ENCODE measurements at regions not wholly inside any gene's neighbourhood (a gene's known extent, or its start where the extent isn't known, plus 50 kb on each side); places are given as distances from the start of the nearest gene placed in this dataset.
A peak's percentile ranks its signal among the peaks of the same experiment; 100 is the strongest.
"Not testable (repeated sequence)": the region's sequence is repeated elsewhere in the genome, so short reads cannot be mapped to it uniquely, and the experiment has no call there.

- peaks cover 16% of the 10 kb centered on the region for H3K9me3 Mint-ChIP-seq
- intact Hi-C loops (cut with micrococcal nuclease): no loop called here
- peak overlapping the region; percentile 14 for H3K27ac Mint-ChIP-seq
Measured at GRCh38 chr7:157476654-157477549, 140.1 kb downstream of the DNAJB6 start.

GRCh38 chr7:157477550-157478212 is 140.9 kb downstream of the DNAJB6 start:
- Mint-ChIP-seq H3K27ac (peak overlapping the region; percentile 39), H3K9me3 (peaks cover 15% of the 10 kb centered on the region), H3K36me3 (ENCODE audit: low read depth) (peaks cover 19% of the 10 kb centered on the region), H3K27me3 (no peaks in the 10 kb centered on the region), H3K4me3 (peak overlapping the region; percentile 56), H3K4me1 (peaks cover 25% of the 10 kb centered on the region)
- DNase-seq: peak; percentile 78
- intact Hi-C loops (cut with micrococcal nuclease): loop anchor here (1.0 kb wide), 2 partner anchors 13 to 25 kb away; no protein-coding TSS in a partner anchor

More at GRCh38 chr7:157476654-157477549, 140.1 kb downstream of the DNAJB6 start:
- Mint-ChIP-seq H3K27me3 (no peaks in the 10 kb centered on the region), H3K36me3 (ENCODE audit: low read depth) (peaks cover 21% of the 10 kb centered on the region), H3K4me3 (no peak overlapping the region), H3K4me1 (peaks cover 28% of the 10 kb centered on the region)
- no peak for DNase-seq

- intact Hi-C loops (cut with micrococcal nuclease): loop anchor here (1.0 kb wide), 2 partner anchors 12 to 24 kb away; no protein-coding TSS in a partner anchor
- H3K27ac Mint-ChIP-seq: peak overlapping the region; percentile 74
- not testable (repeated sequence) for H3K27me3 Mint-ChIP-seq, H3K9me3 Mint-ChIP-seq, DNase-seq
- peaks cover 20% of the 10 kb centered on the region for H3K4me1 Mint-ChIP-seq
- H3K36me3 Mint-ChIP-seq (ENCODE audit: low read depth): peaks cover 12% of the 10 kb centered on the region
- H3K4me3 Mint-ChIP-seq: peak overlapping the region; percentile 56
Measured at GRCh38 chr7:157478611-157479010, 141.8 kb downstream of the DNAJB6 start.

- Mint-ChIP-seq H3K27me3 (no peaks in the 10 kb centered on the region), H3K4me3 (no peak overlapping the region), H3K36me3 (ENCODE audit: low read depth) (peaks cover 8% of the 10 kb centered on the region), H3K4me1 (peaks cover 20% of the 10 kb centered on the region), H3K27ac (peak overlapping the region; percentile 51), H3K9me3 (peaks cover 7% of the 10 kb centered on the region)
- intact Hi-C loops (cut with micrococcal nuclease): no loop called here
- DNase-seq: no peak
Measured at GRCh38 chr7:157479326-157479725, 142.5 kb downstream of the DNAJB6 start.

- DNase-seq: no peak
Measured at GRCh38 chr7:157480371-157481050, 143.7 kb downstream of the DNAJB6 start.

GRCh38 chr7:157481389-157481788 is 144.6 kb downstream of the DNAJB6 start:
- Mint-ChIP-seq H3K9me3 (no peaks in the 10 kb centered on the region), H3K27me3 (peaks cover 6% of the 10 kb centered on the region), H3K4me1 (peaks cover 24% of the 10 kb centered on the region), H3K36me3 (ENCODE audit: low read depth) (peaks cover 2% of the 10 kb centered on the region), H3K4me3 (no peak overlapping the region), H3K27ac (no peak overlapping the region)
- intact Hi-C loops (cut with micrococcal nuclease): no loop called here
- no peak for DNase-seq

More at GRCh38 chr7:157480371-157481050, 143.7 kb downstream of the DNAJB6 start:
- H3K9me3 Mint-ChIP-seq: no peaks in the 10 kb centered on the region
- H3K27ac Mint-ChIP-seq: no peak overlapping the region
- peaks cover 25% of the 10 kb centered on the region for H3K4me1 Mint-ChIP-seq
- no peak overlapping the region for H3K4me3 Mint-ChIP-seq
- H3K36me3 Mint-ChIP-seq (ENCODE audit: low read depth): peaks cover 2% of the 10 kb centered on the region
- H3K27me3 Mint-ChIP-seq: peaks cover 5% of the 10 kb centered on the region
- intact Hi-C loops (cut with micrococcal nuclease): no loop called here

GRCh38 chr7:157482025-157482424 is 145.2 kb downstream of the DNAJB6 start:
- no peak for DNase-seq
- Mint-ChIP-seq H3K36me3 (ENCODE audit: low read depth) (peaks cover 2% of the 10 kb centered on the region), H3K9me3 (no peaks in the 10 kb centered on the region), H3K27me3 (peaks cover 6% of the 10 kb centered on the region), H3K4me1 (peaks cover 24% of the 10 kb centered on the region), H3K4me3 (no peak overlapping the region), H3K27ac (no peak overlapping the region)
- intact Hi-C loops (cut with micrococcal nuclease): no loop called here

- Mint-ChIP-seq H3K4me3 (no peak overlapping the region), H3K36me3 (ENCODE audit: low read depth) (peaks cover 2% of the 10 kb centered on the region), H3K9me3 (no peaks in the 10 kb centered on the region), H3K4me1 (peaks cover 21% of the 10 kb centered on the region), H3K27ac (peak overlapping the region; percentile 9), H3K27me3 (peaks cover 8% of the 10 kb centered on the region)
- intact Hi-C loops (cut with micrococcal nuclease): no loop called here
- no peak for DNase-seq
Measured at GRCh38 chr7:157482517-157483087, 145.8 kb downstream of the DNAJB6 start.

- no peak overlapping the region for H3K27ac Mint-ChIP-seq
- peaks cover 13% of the 10 kb centered on the region for H3K4me1 Mint-ChIP-seq
- no peak overlapping the region for H3K4me3 Mint-ChIP-seq
- no peak for DNase-seq
- peaks cover 8% of the 10 kb centered on the region for H3K27me3 Mint-ChIP-seq
- intact Hi-C loops (cut with micrococcal nuclease): no loop called here
- H3K9me3 Mint-ChIP-seq: no peaks in the 10 kb centered on the region
- no peaks in the 10 kb centered on the region for H3K36me3 Mint-ChIP-seq (ENCODE audit: low read depth)
Measured at GRCh38 chr7:157483515-157483914, 146.7 kb downstream of the DNAJB6 start.

- intact Hi-C loops (cut with micrococcal nuclease): no loop called here
- Mint-ChIP-seq H3K27me3 (peaks cover 8% of the 10 kb centered on the region), H3K9me3 (no peaks in the 10 kb centered on the region), H3K36me3 (ENCODE audit: low read depth) (no peaks in the 10 kb centered on the region), H3K27ac (no peak overlapping the region), H3K4me1 (peaks cover 9% of the 10 kb centered on the region), H3K4me3 (no peak overlapping the region)
- no peak for DNase-seq
Measured at GRCh38 chr7:157483971-157484410, 147.2 kb downstream of the DNAJB6 start.

- H3K27ac Mint-ChIP-seq: no peak overlapping the region
- no peak overlapping the region for H3K4me3 Mint-ChIP-seq
- intact Hi-C loops (cut with micrococcal nuclease): no loop called here
- no peaks in the 10 kb centered on the region for H3K9me3 Mint-ChIP-seq
- H3K36me3 Mint-ChIP-seq (ENCODE audit: low read depth): no peaks in the 10 kb centered on the region
- H3K27me3 Mint-ChIP-seq: peaks cover 8% of the 10 kb centered on the region
- no peak for DNase-seq
- H3K4me1 Mint-ChIP-seq: peaks cover 6% of the 10 kb centered on the region
Measured at GRCh38 chr7:157484411-157485081, 147.7 kb downstream of the DNAJB6 start.

GRCh38 chr7:157485361-157485831 is 148.6 kb downstream of the DNAJB6 start:
- Mint-ChIP-seq H3K4me1 (peaks cover 9% of the 10 kb centered on the region), H3K4me3 (no peak overlapping the region), H3K36me3 (ENCODE audit: low read depth) (peaks cover under 1% of the 10 kb centered on the region), H3K27ac (no peak overlapping the region), H3K27me3 (peaks cover 8% of the 10 kb centered on the region), H3K9me3 (peaks cover under 1% of the 10 kb centered on the region)
- intact Hi-C loops (cut with micrococcal nuclease): no loop called here
- no peak for DNase-seq

Data from activated CD4-positive, alpha-beta T cell treated with anti-CD3 and anti-CD28 coated beads, Interleukin-2, amount 10 ng/mL, durations not matched to agents 24 days and 14 days (primary cell).